ENCODE measurements at regions not wholly inside any gene's neighbourhood (a gene's known extent, or its start where the extent isn't known, plus 50 kb on each side); places are given as distances from the start of the nearest gene placed in this dataset.
A peak's percentile ranks its signal among the peaks of the same experiment; 100 is the strongest.
"Not testable (repeated sequence)": the region's sequence is repeated elsewhere in the genome, so short reads cannot be mapped to it uniquely, and the experiment has no call there.

- Mint-ChIP-seq H3K36me3 (ENCODE audit: unreplicated experiment) (no peaks in the 10 kb centered on the region), H3K9me3 (ENCODE audit: unreplicated experiment) (no peaks in the 10 kb centered on the region), H3K4me1 (ENCODE audit: unreplicated experiment) (no peaks in the 10 kb centered on the region), H3K27me3 (ENCODE audit: unreplicated experiment) (peaks cover 37% of the 10 kb centered on the region), H3K27ac (ENCODE audit: unreplicated experiment) (no peak overlapping the region), H3K4me3 (ENCODE audit: unreplicated experiment) (no peak overlapping the region)
- no peak for DNase-seq (ENCODE audit: extremely low spot score, unreplicated experiment)
- TF ChIP-seq, protein P1, sequence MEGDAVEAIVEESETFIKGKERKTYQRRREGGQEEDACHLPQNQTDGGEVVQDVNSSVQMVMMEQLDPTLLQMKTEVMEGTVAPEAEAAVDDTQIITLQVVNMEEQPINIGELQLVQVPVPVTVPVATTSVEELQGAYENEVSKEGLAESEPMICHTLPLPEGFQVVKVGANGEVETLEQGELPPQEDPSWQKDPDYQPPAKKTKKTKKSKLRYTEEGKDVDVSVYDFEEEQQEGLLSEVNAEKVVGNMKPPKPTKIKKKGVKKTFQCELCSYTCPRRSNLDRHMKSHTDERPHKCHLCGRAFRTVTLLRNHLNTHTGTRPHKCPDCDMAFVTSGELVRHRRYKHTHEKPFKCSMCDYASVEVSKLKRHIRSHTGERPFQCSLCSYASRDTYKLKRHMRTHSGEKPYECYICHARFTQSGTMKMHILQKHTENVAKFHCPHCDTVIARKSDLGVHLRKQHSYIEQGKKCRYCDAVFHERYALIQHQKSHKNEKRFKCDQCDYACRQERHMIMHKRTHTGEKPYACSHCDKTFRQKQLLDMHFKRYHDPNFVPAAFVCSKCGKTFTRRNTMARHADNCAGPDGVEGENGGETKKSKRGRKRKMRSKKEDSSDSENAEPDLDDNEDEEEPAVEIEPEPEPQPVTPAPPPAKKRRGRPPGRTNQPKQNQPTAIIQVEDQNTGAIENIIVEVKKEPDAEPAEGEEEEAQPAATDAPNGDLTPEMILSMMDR (IDR thresholded peaks at IDR 0.05): no peak
Measured at GRCh38 chr4:57312296-57312695, 202.1 kb upstream of the IGFBP7 start.

DNA sequence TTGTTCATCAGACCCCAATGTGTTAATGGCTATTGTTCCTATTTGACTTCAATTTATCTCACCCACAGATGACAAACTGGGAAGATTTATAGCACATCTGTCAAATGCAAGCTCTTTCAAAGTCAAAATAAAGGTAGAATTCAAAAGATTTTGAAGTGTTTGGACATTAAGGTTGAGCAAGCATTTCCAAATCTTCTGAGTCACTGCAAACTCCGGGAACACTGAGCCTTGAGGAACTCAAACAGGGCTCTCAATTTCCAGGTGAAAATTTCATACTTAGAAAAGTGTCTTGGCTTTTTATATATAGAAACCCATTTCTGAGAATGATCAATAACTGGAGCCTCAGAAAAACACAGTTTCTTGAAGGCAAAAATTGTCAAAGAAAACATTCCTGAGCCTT lies 199.5 kb upstream of the IGFBP7 start:
- Mint-ChIP-seq H3K4me3 (ENCODE audit: unreplicated experiment) (no peak overlapping the region), H3K36me3 (ENCODE audit: unreplicated experiment) (no peaks in the 10 kb centered on the region), H3K27me3 (ENCODE audit: unreplicated experiment) (peaks cover 54% of the 10 kb centered on the region), H3K9me3 (ENCODE audit: unreplicated experiment) (no peaks in the 10 kb centered on the region), H3K4me1 (ENCODE audit: unreplicated experiment) (no peaks in the 10 kb centered on the region), H3K27ac (ENCODE audit: unreplicated experiment) (no peak overlapping the region)
- DNase-seq (ENCODE audit: extremely low spot score, unreplicated experiment): no peak
- TF ChIP-seq, protein P1 (IDR thresholded peaks at IDR 0.05): no peak

DNA sequence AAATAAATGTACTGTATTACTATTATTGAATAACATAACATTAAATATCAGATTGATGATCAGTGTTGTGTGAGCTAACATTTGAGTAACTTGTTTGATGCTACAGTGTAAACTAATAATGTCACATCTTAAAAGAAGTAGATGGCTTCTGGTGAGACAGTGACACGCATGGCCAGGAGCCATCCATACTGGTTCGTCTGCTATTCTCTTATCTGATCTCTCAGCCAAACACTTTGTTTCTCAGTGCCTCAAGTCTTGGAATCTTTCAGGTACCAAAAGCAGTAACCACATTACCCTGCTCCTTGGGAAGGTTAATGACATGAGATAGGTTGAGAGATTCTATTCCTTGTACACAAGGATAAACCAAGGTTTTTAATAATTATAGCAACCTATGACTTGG lies 198.1 kb upstream of the IGFBP7 start:
- Mint-ChIP-seq H3K36me3 (ENCODE audit: unreplicated experiment) (no peaks in the 10 kb centered on the region), H3K27me3 (ENCODE audit: unreplicated experiment) (peaks cover 48% of the 10 kb centered on the region), H3K4me3 (ENCODE audit: unreplicated experiment) (no peak overlapping the region), H3K9me3 (ENCODE audit: unreplicated experiment) (no peaks in the 10 kb centered on the region), H3K4me1 (ENCODE audit: unreplicated experiment) (no peaks in the 10 kb centered on the region), H3K27ac (ENCODE audit: unreplicated experiment) (no peak overlapping the region)
- TF ChIP-seq, protein P1 (IDR thresholded peaks at IDR 0.05): no peak
- DNase-seq (ENCODE audit: extremely low spot score, unreplicated experiment): no peak

GRCh38 chr4:57305836-57306235 lies 195.7 kb upstream of the IGFBP7 start:
- DNase-seq (ENCODE audit: extremely low spot score, unreplicated experiment): no peak
- Mint-ChIP-seq H3K9me3 (ENCODE audit: unreplicated experiment) (no peaks in the 10 kb centered on the region), H3K27me3 (ENCODE audit: unreplicated experiment) (peaks cover 38% of the 10 kb centered on the region), H3K27ac (ENCODE audit: unreplicated experiment) (no peak overlapping the region), H3K4me3 (ENCODE audit: unreplicated experiment) (no peak overlapping the region), H3K36me3 (ENCODE audit: unreplicated experiment) (no peaks in the 10 kb centered on the region), H3K4me1 (ENCODE audit: unreplicated experiment) (no peaks in the 10 kb centered on the region)
- TF ChIP-seq, protein P1 (IDR thresholded peaks at IDR 0.05): no peak

DNA sequence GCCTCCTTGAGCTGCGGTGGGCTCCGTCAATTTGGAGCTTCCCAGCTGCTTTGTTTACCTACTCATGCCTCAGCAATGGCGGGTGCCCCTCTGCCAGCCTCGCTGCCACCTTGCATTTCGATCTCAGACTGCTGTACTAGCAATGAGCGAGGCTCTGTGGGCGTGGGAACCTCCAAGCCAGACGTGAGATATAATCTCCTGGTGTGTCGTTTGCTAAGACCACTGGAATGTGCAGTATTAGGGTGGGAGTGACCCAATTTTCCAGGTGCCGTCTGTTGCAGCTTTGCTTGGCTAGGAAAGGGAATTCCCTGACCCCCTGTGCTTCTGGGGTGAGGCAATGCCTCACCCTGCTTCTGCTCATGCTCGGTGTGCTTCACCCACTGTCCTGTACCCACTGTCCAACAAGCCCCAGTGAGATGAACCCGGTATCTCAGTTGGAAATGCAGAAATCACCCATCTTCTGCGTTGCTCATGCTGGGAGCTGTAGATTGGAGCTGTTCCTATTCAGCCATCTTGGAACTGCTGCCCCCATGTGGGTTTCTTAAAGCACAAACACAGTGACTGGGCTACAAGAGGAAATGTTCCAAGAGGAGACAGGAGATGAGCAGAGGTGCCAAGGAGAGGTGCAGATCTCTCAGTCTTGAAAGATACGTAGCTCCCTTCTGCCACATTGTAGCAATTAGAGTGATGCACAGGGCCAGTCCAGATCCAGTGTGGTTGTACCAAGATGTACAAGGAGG lies 193.0 kb upstream of the IGFBP7 start:
- no peak overlapping the region for H3K4me3 Mint-ChIP-seq (ENCODE audit: unreplicated experiment)
- no peak overlapping the region for H3K27ac Mint-ChIP-seq (ENCODE audit: unreplicated experiment)
- H3K9me3 Mint-ChIP-seq (ENCODE audit: unreplicated experiment): no peaks in the 10 kb centered on the region
- no peaks in the 10 kb centered on the region for H3K36me3 Mint-ChIP-seq (ENCODE audit: unreplicated experiment)
- TF ChIP-seq, protein P1 (IDR thresholded peaks at IDR 0.05): peak; percentile 21
- no peak for DNase-seq (ENCODE audit: extremely low spot score, unreplicated experiment)
- H3K27me3 Mint-ChIP-seq (ENCODE audit: unreplicated experiment): peaks cover 28% of the 10 kb centered on the region
- H3K4me1 Mint-ChIP-seq (ENCODE audit: unreplicated experiment): no peaks in the 10 kb centered on the region

DNA sequence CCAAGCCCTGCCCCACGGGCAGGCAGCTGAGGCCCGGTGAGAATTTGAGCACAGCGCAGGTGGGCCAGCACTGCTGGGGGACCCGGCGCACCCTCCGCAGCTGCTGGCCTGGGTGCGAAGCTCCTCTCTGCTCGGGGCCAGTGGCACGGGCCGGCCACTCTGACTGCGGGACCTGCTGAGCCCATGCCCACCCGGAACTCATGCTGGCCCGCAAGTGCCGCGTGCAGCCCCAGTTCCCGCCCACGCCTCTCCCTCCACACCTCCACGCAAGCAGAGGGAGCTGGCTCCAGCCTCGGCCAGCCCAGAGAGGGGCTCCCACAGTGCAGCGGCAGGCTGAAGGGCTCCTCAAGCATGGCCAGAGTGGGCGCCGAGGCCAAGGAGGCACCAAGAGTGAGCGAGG lies 190.1 kb upstream of the IGFBP7 start:
- H3K27ac Mint-ChIP-seq (ENCODE audit: unreplicated experiment); H3K36me3 Mint-ChIP-seq (ENCODE audit: unreplicated experiment); H3K4me3 Mint-ChIP-seq (ENCODE audit: unreplicated experiment); DNase-seq (ENCODE audit: extremely low spot score, unreplicated experiment); H3K4me1 Mint-ChIP-seq (ENCODE audit: unreplicated experiment); H3K9me3 Mint-ChIP-seq (ENCODE audit: unreplicated experiment): not testable (repeated sequence)
- peaks cover 17% of the 10 kb centered on the region for H3K27me3 Mint-ChIP-seq (ENCODE audit: unreplicated experiment)

Data from osteocyte (in vitro differentiated cells).